ENCODE measurements at regions not wholly inside any gene's neighbourhood (a gene's known extent, or its start where the extent isn't known, plus 50 kb on each side); places are given as distances from the start of the nearest gene placed in this dataset.

- TF ChIP-seq CTCF (conservative IDR thresholded peaks at IDR 0.05 in 1 of 2, IDR thresholded peaks at IDR 0.05 in 1 of 2; ENCODE audit: low read depth in 1 of 2, low read length in 2 of 2) (no peak), EZH2 (IDR thresholded peaks at IDR 0.05; ENCODE audit: low read length, missing control alignments) (no peak)
Observed at GRCh38 chr1:164912290-164912689, 353.3 kb downstream of the PBX1 start.
